Keratinocyte (primary cell): ENCODE measurements at regions not wholly inside any gene's neighbourhood (a gene's known extent, or its start where the extent isn't known, plus 50 kb on each side); places are given as distances from the start of the nearest gene placed in this dataset.

Experiments
- DNase-seq: peaks from one replicate; pipeline ENCODE4 v3.0.0-alpha.2; 2011; ENCODE audit warnings: low read depth, missing footprints, low spot score
- FAIRE-seq: peaks from 2 replicates; lab custom pipeline; 2011; peaks lifted over from hg19 to GRCh38; lab: Jason Lieb, UNC
- H2AFZ ChIP-seq: 2 replicates; pipeline ENCODE4 v1.6.0; 2012; ENCODE audit warnings: low read length, control low read depth, inconsistent platforms; ENCODE audit not compliant: control insufficient read depth
- H3K27ac ChIP-seq: 2 replicates; pipeline ENCODE4 v1.5.1; 2011; ENCODE audit warnings: low read length; ENCODE audit not compliant: control insufficient read depth, insufficient read depth
- H3K27me3 ChIP-seq: 3 replicates; pipeline ENCODE4 v1.6.0; 2011; ENCODE audit warnings: low read length; ENCODE audit not compliant: control insufficient read depth, insufficient read depth; ENCODE audit errors: extremely low read depth
- H3K36me3 ChIP-seq, 2 experiments: 2 replicates in 1 of 2; 3 replicates in 1 of 2; pipeline ENCODE4 v1.5.1; 2011; ENCODE audit warnings: low read length in 2 of 2, mild to moderate bottlenecking in 1 of 2; ENCODE audit not compliant: control insufficient read depth in 2 of 2, insufficient read depth in 2 of 2; ENCODE audit errors: extremely low read depth in 1 of 2
- H3K4me1 ChIP-seq: 3 replicates; pipeline ENCODE4 v1.5.1; 2011; ENCODE audit warnings: low read length; ENCODE audit not compliant: control insufficient read depth, insufficient read depth; ENCODE audit errors: extremely low read depth
- H3K4me2 ChIP-seq: 3 replicates; pipeline ENCODE4 v1.6.0; 2011; ENCODE audit warnings: low read depth, low read length; ENCODE audit not compliant: control insufficient read depth, insufficient read depth; ENCODE audit errors: extremely low read depth
- H3K4me3 ChIP-seq, 3 experiments: fragments of 200-600 bp in 1 of 3; sonication (generic) in 1 of 3; 2 replicates in 2 of 3; 3 replicates in 1 of 3; pipeline ENCODE4 v1.5.1; 2011 to 2016; ENCODE audit warnings: low read length in 3 of 3, mild to moderate bottlenecking in 3 of 3, control low read depth in 2 of 3, inconsistent platforms in 1 of 3, low read depth in 1 of 3, mixed read lengths in 1 of 3, mixed run types in 1 of 3, moderate library complexity in 1 of 3; ENCODE audit not compliant: control insufficient read depth in 2 of 3, insufficient read depth in 2 of 3; ENCODE audit errors: extremely low read depth in 1 of 3
- H3K79me2 ChIP-seq: 2 replicates; pipeline ENCODE4 v1.6.0; 2012; ENCODE audit warnings: low read length; ENCODE audit not compliant: control insufficient read depth, insufficient read depth
- H3K9ac ChIP-seq: 3 replicates; pipeline ENCODE4 v1.6.0; 2011; ENCODE audit warnings: low read length; ENCODE audit not compliant: control insufficient read depth, insufficient read depth; ENCODE audit errors: extremely low read depth
- H3K9me1 ChIP-seq: 3 replicates; pipeline ENCODE4 v1.6.0; 2011; ENCODE audit warnings: low read length; ENCODE audit not compliant: control insufficient read depth, insufficient read depth; ENCODE audit errors: extremely low read depth
- H3K9me3 ChIP-seq: 2 replicates; pipeline ENCODE4 v1.5.1; 2012; ENCODE audit warnings: low read depth, low read length; ENCODE audit not compliant: control insufficient read depth
- H4K20me1 ChIP-seq: 3 replicates; pipeline ENCODE4 v1.6.0; 2011; ENCODE audit warnings: low read length; ENCODE audit not compliant: control insufficient read depth, insufficient read depth; ENCODE audit errors: extremely low read depth
- EZH2 ChIP-seq: IDR thresholded peaks from one replicate; pipeline ENCODE4 v1.6.1; 2012; ENCODE audit warnings: inconsistent platforms, mild to moderate bottlenecking, low read length, moderate library complexity
- dilution Hi-C: fragments of 300-500 bp; cut with MboI; formaldehyde crosslinking; loops from one replicate; pipeline ENCODE4 v1.7.0; 2020; ENCODE audit warnings: low sequenced_read_pairs; ENCODE audit not compliant: extremely low pct_ligation_motif_present
- TF ChIP-seq, protein P1 (sequence below), 3 experiments: IDR thresholded peaks in 1 of 3; conservative IDR thresholded peaks in 1 of 3; optimal IDR thresholded peaks in 1 of 3; 2 replicates in 2 of 3; 3 replicates in 1 of 3; pipeline versions ENCODE3 to v1.5.1; 2011; ENCODE audit warnings: low read length in 3 of 3, mild to moderate bottlenecking in 3 of 3, moderate library complexity in 2 of 3, control low read depth in 1 of 3, inconsistent platforms in 1 of 3; ENCODE audit not compliant: insufficient read depth in 2 of 3; ENCODE audit errors: extremely low read depth in 1 of 3

DNA sequence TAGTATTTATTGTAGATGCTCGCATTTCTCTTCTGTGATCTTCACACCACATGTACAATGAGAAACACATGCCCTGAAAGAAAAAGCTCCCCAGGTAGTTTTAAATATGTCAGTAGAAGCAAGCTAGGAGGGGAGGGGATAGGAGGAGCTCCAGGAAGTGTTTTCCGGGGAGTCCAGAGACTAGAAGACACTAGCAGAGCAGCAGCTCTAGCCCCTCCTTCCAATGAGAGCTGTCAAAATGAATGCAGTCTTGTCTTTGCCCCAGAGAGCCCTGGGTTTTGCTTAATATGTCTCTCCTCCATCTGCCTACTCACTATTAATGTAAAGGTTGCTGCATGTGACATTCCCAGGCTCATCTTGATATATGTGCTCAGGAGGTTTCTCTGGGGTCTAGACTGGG is 462.6 kb upstream of the SOX11 start:
- H2AFZ ChIP-seq, result no peak overlapping the region
- H3K27ac ChIP-seq, result no peak overlapping the region
- no peak overlapping the region for H3K4me2 ChIP-seq
- H3K27me3 ChIP-seq, result no peaks in the 10 kb centered on the region
- H3K4me1 ChIP-seq, result no peaks in the 10 kb centered on the region
- no peak overlapping the region for H3K4me3 ChIP-seq
- no peaks in the 10 kb centered on the region for H4K20me1 ChIP-seq
- no peak for FAIRE-seq
- dilution Hi-C loops, result no loop called here
- no peaks in the 10 kb centered on the region for H3K9me3 ChIP-seq
- no peaks in the 10 kb centered on the region for H3K9me1 ChIP-seq
- H3K79me2 ChIP-seq, result no peaks in the 10 kb centered on the region
- no peak overlapping the region for H3K9ac ChIP-seq
- no peaks in the 10 kb centered on the region for H3K36me3 ChIP-seq
- no peak for DNase-seq
- TF ChIP-seq, protein P1, sequence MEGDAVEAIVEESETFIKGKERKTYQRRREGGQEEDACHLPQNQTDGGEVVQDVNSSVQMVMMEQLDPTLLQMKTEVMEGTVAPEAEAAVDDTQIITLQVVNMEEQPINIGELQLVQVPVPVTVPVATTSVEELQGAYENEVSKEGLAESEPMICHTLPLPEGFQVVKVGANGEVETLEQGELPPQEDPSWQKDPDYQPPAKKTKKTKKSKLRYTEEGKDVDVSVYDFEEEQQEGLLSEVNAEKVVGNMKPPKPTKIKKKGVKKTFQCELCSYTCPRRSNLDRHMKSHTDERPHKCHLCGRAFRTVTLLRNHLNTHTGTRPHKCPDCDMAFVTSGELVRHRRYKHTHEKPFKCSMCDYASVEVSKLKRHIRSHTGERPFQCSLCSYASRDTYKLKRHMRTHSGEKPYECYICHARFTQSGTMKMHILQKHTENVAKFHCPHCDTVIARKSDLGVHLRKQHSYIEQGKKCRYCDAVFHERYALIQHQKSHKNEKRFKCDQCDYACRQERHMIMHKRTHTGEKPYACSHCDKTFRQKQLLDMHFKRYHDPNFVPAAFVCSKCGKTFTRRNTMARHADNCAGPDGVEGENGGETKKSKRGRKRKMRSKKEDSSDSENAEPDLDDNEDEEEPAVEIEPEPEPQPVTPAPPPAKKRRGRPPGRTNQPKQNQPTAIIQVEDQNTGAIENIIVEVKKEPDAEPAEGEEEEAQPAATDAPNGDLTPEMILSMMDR (optimal IDR thresholded peaks at IDR 0.05 in 1 of 3, IDR thresholded peaks at IDR 0.05 in 1 of 3, conservative IDR thresholded peaks at IDR 0.05 in 1 of 3; ENCODE audit: extremely low read depth in 1 of 3, insufficient read depth in 2 of 3, low read length in 3 of 3), result no peak
- no peak for TF ChIP-seq EZH2

DNA sequence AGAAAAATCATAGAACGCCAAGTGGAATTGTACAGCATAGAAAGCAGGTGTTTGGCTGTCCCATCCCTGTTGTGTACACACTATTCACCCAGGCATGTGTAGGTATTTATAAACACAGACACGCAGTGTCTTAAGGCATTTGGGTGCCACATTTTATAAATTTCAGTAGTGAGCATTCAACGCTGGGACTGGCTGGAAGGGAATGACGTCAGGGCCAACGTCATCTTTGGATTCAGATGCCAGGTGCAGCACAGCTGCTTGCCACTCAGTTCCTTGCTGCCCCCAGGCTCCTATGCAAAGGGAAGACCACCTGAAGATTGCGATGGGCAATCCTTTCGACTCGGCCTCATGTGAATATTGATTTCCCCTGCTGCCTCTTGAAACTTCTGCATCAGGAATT is 461.7 kb upstream of the SOX11 start:
- Histone ChIP-seq H3K9me3 (no peaks in the 10 kb centered on the region), H3K9me1 (no peaks in the 10 kb centered on the region), H3K36me3 (no peaks in the 10 kb centered on the region), H3K4me1 (no peaks in the 10 kb centered on the region), H3K79me2 (no peaks in the 10 kb centered on the region), H3K4me2 (no peak overlapping the region), H3K27me3 (no peaks in the 10 kb centered on the region), H2AFZ (no peak overlapping the region), H3K4me3 (no peak overlapping the region), H4K20me1 (no peaks in the 10 kb centered on the region), H3K27ac (no peak overlapping the region), H3K9ac (no peak overlapping the region)
- dilution Hi-C loops, result no loop called here
- no peak for DNase-seq
- no peak for FAIRE-seq
- TF ChIP-seq, protein P1 (optimal IDR thresholded peaks at IDR 0.05 in 1 of 3, IDR thresholded peaks at IDR 0.05 in 1 of 3, conservative IDR thresholded peaks at IDR 0.05 in 1 of 3; ENCODE audit: extremely low read depth in 1 of 3, insufficient read depth in 2 of 3, low read length in 3 of 3), result no peak
- TF ChIP-seq EZH2, result no peak
